ENCODE measurements at regions not wholly inside any gene's neighbourhood (a gene's known extent, or its start where the extent isn't known, plus 50 kb on each side); places are given as distances from the start of the nearest gene placed in this dataset.

- no peaks in the 10 kb centered on the region for H4K20me1 ChIP-seq (ENCODE audit: insufficient read depth, low read length)
- no peak overlapping the region for H3K9ac ChIP-seq (ENCODE audit: low read length)
- H3K27me3 ChIP-seq (ENCODE audit: insufficient read depth, low read length), result no peaks in the 10 kb centered on the region
- DNase-seq (ENCODE audit: low read depth) (no peak), FAIRE-seq (no peak)
- H3K36me3 ChIP-seq (ENCODE audit: insufficient read depth, low read length), result no peaks in the 10 kb centered on the region
- H3K4me3 ChIP-seq (ENCODE audit: insufficient read depth, low read depth, low read length), result no peak overlapping the region
- Mint-ChIP-seq H3K27me3 (ENCODE audit: low read depth, unreplicated experiment) (no peaks in the 10 kb centered on the region), H3K9me3 (ENCODE audit: unreplicated experiment) (peaks cover 4% of the 10 kb centered on the region), H3K36me3 (ENCODE audit: low read depth, unreplicated experiment) (no peaks in the 10 kb centered on the region), H3K4me1 (ENCODE audit: low read depth, unreplicated experiment) (no peaks in the 10 kb centered on the region), H3K27ac (ENCODE audit: unreplicated experiment) (no peak overlapping the region), H3K4me3 (ENCODE audit: unreplicated experiment) (no peak overlapping the region)
- H3K4me1 ChIP-seq (ENCODE audit: insufficient read depth, low read length), result no peaks in the 10 kb centered on the region
- H3K27ac ChIP-seq (ENCODE audit: low read depth, low read length), result no peak overlapping the region
- TF ChIP-seq EZH2 (IDR thresholded peaks at IDR 0.05; ENCODE audit: insufficient read depth, low read length), result no peak
- TF ChIP-seq, protein P1, sequence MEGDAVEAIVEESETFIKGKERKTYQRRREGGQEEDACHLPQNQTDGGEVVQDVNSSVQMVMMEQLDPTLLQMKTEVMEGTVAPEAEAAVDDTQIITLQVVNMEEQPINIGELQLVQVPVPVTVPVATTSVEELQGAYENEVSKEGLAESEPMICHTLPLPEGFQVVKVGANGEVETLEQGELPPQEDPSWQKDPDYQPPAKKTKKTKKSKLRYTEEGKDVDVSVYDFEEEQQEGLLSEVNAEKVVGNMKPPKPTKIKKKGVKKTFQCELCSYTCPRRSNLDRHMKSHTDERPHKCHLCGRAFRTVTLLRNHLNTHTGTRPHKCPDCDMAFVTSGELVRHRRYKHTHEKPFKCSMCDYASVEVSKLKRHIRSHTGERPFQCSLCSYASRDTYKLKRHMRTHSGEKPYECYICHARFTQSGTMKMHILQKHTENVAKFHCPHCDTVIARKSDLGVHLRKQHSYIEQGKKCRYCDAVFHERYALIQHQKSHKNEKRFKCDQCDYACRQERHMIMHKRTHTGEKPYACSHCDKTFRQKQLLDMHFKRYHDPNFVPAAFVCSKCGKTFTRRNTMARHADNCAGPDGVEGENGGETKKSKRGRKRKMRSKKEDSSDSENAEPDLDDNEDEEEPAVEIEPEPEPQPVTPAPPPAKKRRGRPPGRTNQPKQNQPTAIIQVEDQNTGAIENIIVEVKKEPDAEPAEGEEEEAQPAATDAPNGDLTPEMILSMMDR (IDR thresholded peaks at IDR 0.05; ENCODE audit: insufficient read depth, low read depth, low read length), result no peak
- no peak overlapping the region for H3K4me2 ChIP-seq (ENCODE audit: low read length)
- H3K9me3 ChIP-seq (ENCODE audit: insufficient read depth, low read depth, low read length), result no peaks in the 10 kb centered on the region
- H3K79me2 ChIP-seq (ENCODE audit: insufficient read depth, low read length), result no peaks in the 10 kb centered on the region
- H2AFZ ChIP-seq (ENCODE audit: low read depth, low read length), result no peak overlapping the region
These were observed 96.8 kb upstream of the APP start for GRCh38 chr21:26267389-26267788.

DNA sequence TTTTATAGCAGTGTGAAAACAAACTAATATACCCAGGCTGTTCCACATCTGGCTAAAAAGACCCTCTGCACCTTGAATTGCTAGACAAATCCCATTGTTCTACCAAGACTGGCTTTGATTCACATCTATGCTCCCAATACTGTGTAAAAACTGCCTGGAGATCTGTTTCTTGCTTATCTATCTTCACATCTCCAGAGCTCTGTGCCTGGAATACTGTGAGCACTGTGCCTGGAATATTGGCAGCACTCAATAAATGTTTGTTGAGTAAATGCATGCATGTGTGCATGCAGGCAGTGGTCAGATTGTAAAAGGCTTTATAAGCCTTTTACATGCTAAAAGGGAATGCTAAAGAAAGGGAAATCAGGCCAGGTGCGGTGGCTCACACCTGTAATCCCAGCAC, 75.5 kb upstream of the APP start:
- no peak overlapping the region for H2AFZ ChIP-seq (ENCODE audit: low read depth, low read length)
- no peaks in the 10 kb centered on the region for H4K20me1 ChIP-seq (ENCODE audit: insufficient read depth, low read length)
- no peaks in the 10 kb centered on the region for H3K9me3 ChIP-seq (ENCODE audit: insufficient read depth, low read depth, low read length)
- H3K9ac ChIP-seq (ENCODE audit: low read length), result no peak overlapping the region
- H3K36me3 ChIP-seq (ENCODE audit: insufficient read depth, low read length), result no peaks in the 10 kb centered on the region
- H3K4me1 ChIP-seq (ENCODE audit: insufficient read depth, low read length), result no peaks in the 10 kb centered on the region
- H3K27ac ChIP-seq (ENCODE audit: low read depth, low read length), result no peak overlapping the region
- no peaks in the 10 kb centered on the region for H3K4me1 Mint-ChIP-seq (ENCODE audit: low read depth, unreplicated experiment)
- TF ChIP-seq, protein P1 (IDR thresholded peaks at IDR 0.05; ENCODE audit: insufficient read depth, low read depth, low read length), result no peak
- TF ChIP-seq EZH2 (IDR thresholded peaks at IDR 0.05; ENCODE audit: insufficient read depth, low read length), result no peak
- no peak overlapping the region for H3K4me3 ChIP-seq (ENCODE audit: insufficient read depth, low read depth, low read length)
- H3K9me3 Mint-ChIP-seq (ENCODE audit: unreplicated experiment), result no peaks in the 10 kb centered on the region
- no peaks in the 10 kb centered on the region for H3K27me3 Mint-ChIP-seq (ENCODE audit: low read depth, unreplicated experiment)
- H3K4me2 ChIP-seq (ENCODE audit: low read length), result no peak overlapping the region
- H3K36me3 Mint-ChIP-seq (ENCODE audit: low read depth, unreplicated experiment), result no peaks in the 10 kb centered on the region
- FAIRE-seq, result no peak
- H3K79me2 ChIP-seq (ENCODE audit: insufficient read depth, low read length), result no peaks in the 10 kb centered on the region
- no peak overlapping the region for H3K4me3 Mint-ChIP-seq (ENCODE audit: unreplicated experiment)
- H3K27me3 ChIP-seq (ENCODE audit: insufficient read depth, low read length), result no peaks in the 10 kb centered on the region
- DNase-seq (ENCODE audit: low read depth), result no peak
- no peak overlapping the region for H3K27ac Mint-ChIP-seq (ENCODE audit: unreplicated experiment)

DNA sequence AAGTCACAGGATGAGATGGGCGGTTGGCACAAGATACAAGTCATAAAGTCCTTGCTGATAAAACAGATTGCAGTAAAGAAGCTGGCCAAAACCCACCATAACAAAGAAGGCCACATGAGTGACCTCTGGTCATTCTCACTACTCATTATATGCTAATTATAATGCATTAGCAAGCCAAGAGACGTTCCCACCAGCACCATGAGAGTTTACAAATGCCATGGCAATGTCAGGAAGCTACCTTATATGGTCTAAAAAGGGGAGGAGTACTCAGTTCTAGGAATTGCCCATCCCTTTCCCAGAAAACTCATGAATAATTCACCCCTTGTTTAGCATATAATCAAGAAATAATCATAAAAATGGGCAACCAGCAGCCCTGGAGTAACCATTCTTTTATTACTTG, 74.9 kb upstream of the APP start:
- Mint-ChIP-seq H3K36me3 (ENCODE audit: low read depth, unreplicated experiment) (no peaks in the 10 kb centered on the region), H3K9me3 (ENCODE audit: unreplicated experiment) (no peaks in the 10 kb centered on the region), H3K27me3 (ENCODE audit: low read depth, unreplicated experiment) (no peaks in the 10 kb centered on the region), H3K4me1 (ENCODE audit: low read depth, unreplicated experiment) (no peaks in the 10 kb centered on the region), H3K27ac (ENCODE audit: unreplicated experiment) (no peak overlapping the region), H3K4me3 (ENCODE audit: unreplicated experiment) (no peak overlapping the region)
- FAIRE-seq (no peak), DNase-seq (ENCODE audit: low read depth) (no peak)
- no peaks in the 10 kb centered on the region for H3K27me3 ChIP-seq (ENCODE audit: insufficient read depth, low read length)
- no peaks in the 10 kb centered on the region for H3K9me3 ChIP-seq (ENCODE audit: insufficient read depth, low read depth, low read length)
- TF ChIP-seq, protein P1 (IDR thresholded peaks at IDR 0.05; ENCODE audit: insufficient read depth, low read depth, low read length), result no peak
- no peak for TF ChIP-seq EZH2 (IDR thresholded peaks at IDR 0.05; ENCODE audit: insufficient read depth, low read length)
- H3K79me2 ChIP-seq (ENCODE audit: insufficient read depth, low read length), result no peaks in the 10 kb centered on the region
- no peak overlapping the region for H3K9ac ChIP-seq (ENCODE audit: low read length)
- no peak overlapping the region for H3K4me2 ChIP-seq (ENCODE audit: low read length)
- H3K4me1 ChIP-seq (ENCODE audit: insufficient read depth, low read length), result no peaks in the 10 kb centered on the region
- no peaks in the 10 kb centered on the region for H4K20me1 ChIP-seq (ENCODE audit: insufficient read depth, low read length)
- no peak overlapping the region for H3K4me3 ChIP-seq (ENCODE audit: insufficient read depth, low read depth, low read length)
- no peak overlapping the region for H3K27ac ChIP-seq (ENCODE audit: low read depth, low read length)
- H3K36me3 ChIP-seq (ENCODE audit: insufficient read depth, low read length), result no peaks in the 10 kb centered on the region
- H2AFZ ChIP-seq (ENCODE audit: low read depth, low read length), result no peak overlapping the region
